Colonic mucosa (tissue), 4 donors: ENCODE measurements at regions not wholly inside any gene's neighbourhood (a gene's known extent, or its start where the extent isn't known, plus 50 kb on each side); places are given as distances from the start of the nearest gene placed in this dataset.

Experiments used
- DNase-seq: peaks from one replicate; pipeline ENCODE4 v3.0.0-alpha.2; 2020
- H3K27ac ChIP-seq: fragments of 200-600 bp; one replicate; pipeline ENCODE4 v1.8.0; 2021
- H3K27me3 ChIP-seq: fragments of 200-600 bp; one replicate; pipeline ENCODE4 v1.8.0; 2021
- H3K36me3 ChIP-seq: fragments of 200-600 bp; one replicate; pipeline ENCODE4 v1.8.0; 2021
- H3K4me1 ChIP-seq: fragments of 200-600 bp; one replicate; pipeline ENCODE4 v1.8.0; 2021; ENCODE audit warnings: mild to moderate bottlenecking
- H3K4me3 ChIP-seq: fragments of 200-600 bp; one replicate; pipeline ENCODE4 v1.8.0; 2021
- H3K9ac ChIP-seq, 2 donors: one replicate each; pipeline ENCODE4 v1.7.0; 2013; ENCODE audit warnings: control low read depth in 2 of 2, low read depth in 2 of 2, low read length in 2 of 2
- H3K9me3 ChIP-seq: fragments of 200-600 bp; one replicate; pipeline ENCODE4 v1.8.0; 2021
- intact Hi-C: fragments of 100-400 bp; cut with DNase I; formaldehyde crosslinking; loops from one replicate; pipeline ENCODE4 v1.14.1; 2022
- TF ChIP-seq, protein P1 (sequence below): fragments of 200-600 bp; IDR thresholded peaks from one replicate; pipeline ENCODE4 v1.8.0; 2022; ENCODE audit warnings: antibody characterized with exemption, mild to moderate bottlenecking
- donor health status: healthy.
- donor health status: DM: no; HTN: no; CAD: no.
- donor health status: DM: no; HTN: no; CAD: no.

DNA sequence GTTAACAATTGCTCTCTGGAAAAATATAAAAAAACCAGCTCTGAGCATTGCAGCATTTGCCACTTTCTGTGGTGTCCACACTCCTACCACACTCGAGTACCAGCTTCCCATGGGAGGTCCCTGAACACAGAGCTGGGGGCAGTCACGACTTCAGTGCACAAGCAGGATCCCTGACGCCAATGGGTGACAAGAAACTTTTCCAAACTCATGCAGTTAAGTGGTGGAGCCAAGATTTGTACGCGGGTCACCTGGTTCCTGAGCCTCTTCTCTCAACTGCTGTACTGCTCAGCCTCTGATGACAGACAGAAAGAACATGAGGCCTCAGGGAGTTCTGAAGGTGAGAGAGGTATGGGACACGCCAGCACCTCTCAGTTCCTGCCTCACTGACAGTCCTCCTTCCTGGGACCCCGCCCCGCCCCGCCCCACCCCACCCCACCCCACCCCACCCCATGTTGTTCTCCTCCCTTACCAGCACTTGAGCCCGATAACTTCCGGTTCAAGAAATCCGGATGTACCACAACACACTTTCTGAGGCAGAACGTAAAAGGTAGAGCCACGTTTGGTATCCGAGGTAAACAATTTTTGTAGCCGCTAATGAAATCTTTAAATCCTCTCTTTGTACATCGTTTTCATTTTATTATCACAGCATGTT, 287.6 kb downstream of the MYCN start:
- H3K27ac ChIP-seq, result no peak overlapping the region
- H3K4me3 ChIP-seq, result no peak overlapping the region
- intact Hi-C loops, result no loop called here
- H3K27me3 ChIP-seq, result no peaks in the 10 kb centered on the region
- DNase-seq, result no peak
- no peaks in the 10 kb centered on the region for H3K36me3 ChIP-seq
- H3K9me3 ChIP-seq, result no peaks in the 10 kb centered on the region
- H3K4me1 ChIP-seq, result no peaks in the 10 kb centered on the region
- H3K9ac ChIP-seq, result no peak overlapping the region
- TF ChIP-seq, protein P1, sequence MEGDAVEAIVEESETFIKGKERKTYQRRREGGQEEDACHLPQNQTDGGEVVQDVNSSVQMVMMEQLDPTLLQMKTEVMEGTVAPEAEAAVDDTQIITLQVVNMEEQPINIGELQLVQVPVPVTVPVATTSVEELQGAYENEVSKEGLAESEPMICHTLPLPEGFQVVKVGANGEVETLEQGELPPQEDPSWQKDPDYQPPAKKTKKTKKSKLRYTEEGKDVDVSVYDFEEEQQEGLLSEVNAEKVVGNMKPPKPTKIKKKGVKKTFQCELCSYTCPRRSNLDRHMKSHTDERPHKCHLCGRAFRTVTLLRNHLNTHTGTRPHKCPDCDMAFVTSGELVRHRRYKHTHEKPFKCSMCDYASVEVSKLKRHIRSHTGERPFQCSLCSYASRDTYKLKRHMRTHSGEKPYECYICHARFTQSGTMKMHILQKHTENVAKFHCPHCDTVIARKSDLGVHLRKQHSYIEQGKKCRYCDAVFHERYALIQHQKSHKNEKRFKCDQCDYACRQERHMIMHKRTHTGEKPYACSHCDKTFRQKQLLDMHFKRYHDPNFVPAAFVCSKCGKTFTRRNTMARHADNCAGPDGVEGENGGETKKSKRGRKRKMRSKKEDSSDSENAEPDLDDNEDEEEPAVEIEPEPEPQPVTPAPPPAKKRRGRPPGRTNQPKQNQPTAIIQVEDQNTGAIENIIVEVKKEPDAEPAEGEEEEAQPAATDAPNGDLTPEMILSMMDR, result no peak

DNA sequence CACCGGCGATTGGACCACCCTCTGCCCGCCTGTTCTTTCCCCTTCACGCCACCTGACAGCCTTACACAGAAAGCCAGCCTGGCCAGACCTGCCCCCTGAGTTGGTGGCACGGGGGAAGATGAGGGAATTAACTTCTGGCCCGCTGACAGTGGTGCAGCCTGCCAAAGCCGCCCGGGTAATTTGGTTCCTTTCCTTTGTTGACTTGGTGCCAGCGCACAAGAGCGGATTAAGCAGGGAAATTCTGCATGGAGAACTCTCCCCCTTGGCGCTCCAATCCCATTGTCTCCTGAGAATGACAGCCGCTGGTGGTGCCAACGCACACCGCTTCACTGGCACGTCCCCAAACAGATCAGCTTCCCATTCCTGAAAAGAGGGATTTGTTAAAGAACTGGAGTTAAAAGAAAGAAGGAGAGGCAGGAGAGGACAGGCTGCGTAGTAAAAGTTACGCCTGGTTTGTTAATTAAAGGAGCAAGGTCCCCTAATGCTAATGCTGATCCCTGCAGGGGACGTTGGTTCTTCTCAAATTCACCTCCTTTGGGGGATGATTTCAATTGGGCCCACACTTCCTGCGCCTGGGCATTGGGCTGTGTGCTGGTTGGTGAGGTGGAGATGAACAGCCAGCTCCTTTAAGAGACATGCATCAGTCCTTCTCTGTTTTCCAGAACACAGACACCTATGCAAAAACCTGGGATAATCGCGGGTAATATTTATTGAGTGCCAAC, 286.8 kb downstream of the MYCN start:
- Histone ChIP-seq H3K4me1 (no peaks in the 10 kb centered on the region), H3K9ac (no peak overlapping the region), H3K36me3 (no peaks in the 10 kb centered on the region), H3K27ac (no peak overlapping the region), H3K9me3 (no peaks in the 10 kb centered on the region), H3K4me3 (no peak overlapping the region), H3K27me3 (no peaks in the 10 kb centered on the region)
- intact Hi-C loops, result no loop called here
- TF ChIP-seq, protein P1, result no peak
- no peak for DNase-seq

DNA sequence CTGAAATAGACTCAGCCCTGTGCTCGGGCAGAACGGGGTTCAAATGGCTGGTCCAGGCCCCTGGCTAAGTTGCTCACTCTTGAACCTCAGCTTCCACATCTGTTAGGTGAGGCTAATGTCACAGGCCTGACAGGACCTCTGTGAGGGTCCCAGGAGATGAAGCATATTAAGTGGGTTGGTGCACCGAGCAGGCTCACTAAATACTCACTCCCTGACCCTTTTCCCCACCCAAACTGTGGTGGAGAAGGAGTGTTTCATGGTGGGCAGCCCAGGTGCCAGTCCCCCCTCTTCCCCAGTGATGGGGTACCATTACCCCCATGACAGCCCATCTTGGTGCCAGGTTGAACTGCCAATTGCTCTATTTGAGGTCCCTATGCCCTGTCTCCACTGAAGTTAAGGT, 286.0 kb downstream of the MYCN start:
- H3K4me1 ChIP-seq, result no peaks in the 10 kb centered on the region
- H3K27me3 ChIP-seq, result no peaks in the 10 kb centered on the region
- no peak for DNase-seq
- H3K9ac ChIP-seq, result no peak overlapping the region
- no peak overlapping the region for H3K4me3 ChIP-seq
- TF ChIP-seq, protein P1, result no peak
- no peak overlapping the region for H3K27ac ChIP-seq
- H3K9me3 ChIP-seq, result no peaks in the 10 kb centered on the region
- intact Hi-C loops, result no loop called here
- H3K36me3 ChIP-seq, result no peaks in the 10 kb centered on the region

DNA sequence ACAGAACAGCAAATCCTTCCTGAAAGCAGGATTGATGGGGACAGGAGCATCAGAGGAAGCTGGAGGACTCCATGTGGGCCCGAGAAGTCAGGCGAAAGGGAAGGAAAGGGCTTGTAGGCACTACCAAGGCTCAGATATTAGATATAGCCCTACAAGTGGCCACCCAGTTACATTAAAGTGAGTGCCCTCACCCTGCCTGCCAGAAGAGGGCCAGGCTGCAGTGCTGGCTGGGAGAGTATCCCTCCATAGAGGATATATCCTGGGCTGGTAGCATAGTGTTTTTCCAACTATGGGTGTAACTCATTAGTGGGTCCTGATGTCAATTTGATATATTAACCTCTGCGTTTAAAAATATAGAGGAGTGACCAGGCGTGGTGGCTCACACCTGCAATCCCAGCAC, 285.2 kb downstream of the MYCN start:
- H3K9me3 ChIP-seq, result no peaks in the 10 kb centered on the region
- TF ChIP-seq, protein P1, result no peak
- H3K36me3 ChIP-seq, result no peaks in the 10 kb centered on the region
- H3K27ac ChIP-seq, result no peak overlapping the region
- no peaks in the 10 kb centered on the region for H3K27me3 ChIP-seq
- H3K4me1 ChIP-seq, result no peaks in the 10 kb centered on the region
- no peak overlapping the region for H3K4me3 ChIP-seq
- intact Hi-C loops, result no loop called here
- no peak overlapping the region for H3K9ac ChIP-seq
- DNase-seq, result no peak

DNA sequence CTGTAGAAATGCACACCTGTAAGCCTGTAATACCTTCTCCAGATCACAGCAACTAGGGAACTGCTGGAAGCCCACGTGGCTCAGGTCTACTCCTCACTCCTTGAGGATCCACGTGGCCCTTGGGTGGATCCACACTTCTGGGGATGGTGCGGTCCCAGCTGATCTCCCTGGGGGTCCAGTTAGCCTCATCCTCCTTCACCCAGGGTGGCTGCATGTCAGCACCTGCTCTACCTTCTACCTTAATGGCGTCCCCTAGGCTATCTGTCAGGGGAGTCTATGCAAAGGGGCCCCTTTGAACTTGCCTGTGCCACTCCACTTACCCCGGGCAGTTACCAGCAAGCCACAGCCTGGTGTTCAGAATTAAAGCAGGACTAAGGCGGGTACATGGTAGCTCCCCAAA, 284.7 kb downstream of the MYCN start:
- no peak overlapping the region for H3K9ac ChIP-seq
- no peak overlapping the region for H3K4me3 ChIP-seq
- H3K4me1 ChIP-seq, result no peaks in the 10 kb centered on the region
- TF ChIP-seq, protein P1, result no peak
- intact Hi-C loops, result no loop called here
- no peaks in the 10 kb centered on the region for H3K27me3 ChIP-seq
- H3K27ac ChIP-seq, result no peak overlapping the region
- no peak for DNase-seq
- no peaks in the 10 kb centered on the region for H3K9me3 ChIP-seq
- H3K36me3 ChIP-seq, result no peaks in the 10 kb centered on the region
